ENCODE measurements at regions not wholly inside any gene's neighbourhood (a gene's known extent, or its start where the extent isn't known, plus 50 kb on each side); places are given as distances from the start of the nearest gene placed in this dataset.

DNA sequence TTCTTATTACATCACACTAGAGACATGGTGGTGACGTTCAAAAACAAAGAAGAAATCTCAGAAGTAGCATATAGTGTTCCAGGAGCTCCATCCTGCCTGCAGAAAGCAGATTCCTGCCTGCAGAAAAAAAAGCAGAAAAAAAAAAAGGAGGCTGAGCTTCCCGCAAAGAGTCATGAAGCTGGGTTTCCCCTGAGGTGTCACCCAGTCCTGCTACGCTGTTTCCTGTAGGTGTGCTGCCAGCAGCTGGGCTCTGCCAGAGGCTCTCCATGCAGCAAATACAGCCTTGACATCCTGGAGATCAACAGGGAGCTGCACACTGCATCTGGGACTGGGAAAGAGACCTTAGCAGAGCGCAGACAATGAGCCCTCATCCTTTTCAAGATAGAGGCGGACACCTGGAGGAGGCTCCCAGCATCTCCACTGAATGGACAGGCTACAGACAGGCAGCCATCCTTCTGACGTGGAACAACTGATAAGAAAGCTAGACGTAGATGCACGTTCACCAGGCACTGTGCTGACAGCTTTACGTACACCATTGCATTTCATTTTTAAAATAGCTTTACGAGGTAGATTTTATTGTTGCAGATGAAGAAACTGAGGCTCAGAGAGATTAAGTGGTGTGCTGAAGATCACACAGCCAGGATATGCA, 350.9 kb downstream of the FOXO1 start:
- no peaks in the 10 kb centered on the region for H3K36me3 ChIP-seq (ENCODE audit: insufficient read depth, low read length)
- H3K4me1 ChIP-seq (ENCODE audit: insufficient read depth, low read length), result no peaks in the 10 kb centered on the region
- no peak overlapping the region for H3K27ac ChIP-seq (ENCODE audit: low read depth, low read length)
- no peak overlapping the region for H3K9ac ChIP-seq (ENCODE audit: low read length)
- no peaks in the 10 kb centered on the region for H3K9me3 ChIP-seq (ENCODE audit: low read length)
- H3K4me3 ChIP-seq (ENCODE audit: low read depth in 1 of 2, low read length in 2 of 2), result no peak overlapping the region
- no peaks in the 10 kb centered on the region for H3K27me3 ChIP-seq (ENCODE audit: control insufficient read depth in 1 of 2, insufficient read depth in 2 of 2, low read length in 2 of 2)

DNA sequence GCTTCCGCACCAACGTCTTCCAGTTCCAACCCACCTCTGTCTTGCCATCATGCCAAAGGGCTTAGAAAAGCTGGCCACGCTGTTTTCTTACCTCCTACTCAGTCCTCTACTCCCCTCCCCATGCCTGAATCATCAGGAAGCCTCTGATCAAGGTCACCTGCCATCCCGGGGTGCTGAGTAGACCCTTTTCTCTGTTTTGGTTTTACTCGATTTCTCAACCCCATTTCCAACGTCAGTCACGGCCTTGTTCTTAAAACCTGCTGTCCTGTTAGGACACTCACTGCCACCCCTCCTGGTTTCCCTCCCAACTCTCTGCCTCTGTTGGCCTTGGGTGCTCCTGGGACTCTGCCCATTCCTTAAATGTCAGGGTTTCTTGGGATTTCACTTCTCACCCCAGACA, 350.1 kb downstream of the FOXO1 start:
- Histone ChIP-seq H3K4me3 (ENCODE audit: low read depth in 1 of 2, low read length in 2 of 2) (no peak overlapping the region), H3K9me3 (ENCODE audit: low read length) (no peaks in the 10 kb centered on the region)

DNA sequence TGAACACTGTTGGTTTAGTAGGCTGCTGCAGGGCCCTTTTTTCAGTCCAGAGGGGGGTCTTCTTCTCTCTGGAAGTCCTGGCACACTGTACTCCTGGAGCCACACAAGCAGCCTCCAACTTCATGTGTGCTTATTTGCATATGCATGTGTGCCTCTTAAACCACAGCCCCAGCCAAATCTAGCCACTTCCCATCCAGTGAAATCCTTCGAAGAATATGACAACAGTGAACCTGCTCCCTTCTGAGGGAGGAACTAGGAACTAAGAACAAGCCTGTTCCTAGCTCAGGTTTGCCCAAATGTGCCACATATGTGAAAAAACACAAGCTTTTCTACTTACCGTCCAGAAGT, 348.5 kb downstream of the FOXO1 start:
- no peak overlapping the region for H3K4me3 ChIP-seq (ENCODE audit: low read depth in 1 of 2, low read length in 2 of 2)
- H3K27me3 ChIP-seq (ENCODE audit: control insufficient read depth in 1 of 2, insufficient read depth in 2 of 2, low read length in 2 of 2), result no peaks in the 10 kb centered on the region
- no peak overlapping the region for H3K9ac ChIP-seq (ENCODE audit: low read length)
- H3K27ac ChIP-seq (ENCODE audit: low read depth, low read length), result no peak overlapping the region
- no peaks in the 10 kb centered on the region for H3K4me1 ChIP-seq (ENCODE audit: insufficient read depth, low read length)
- no peaks in the 10 kb centered on the region for H3K36me3 ChIP-seq (ENCODE audit: insufficient read depth, low read length)
- H3K9me3 ChIP-seq (ENCODE audit: low read length), result no peaks in the 10 kb centered on the region

More for the DNA sequence above, 350.1 kb downstream of the FOXO1 start:
- Histone ChIP-seq H3K4me1 (ENCODE audit: insufficient read depth, low read length) (no peaks in the 10 kb centered on the region), H3K36me3 (ENCODE audit: insufficient read depth, low read length) (no peaks in the 10 kb centered on the region), H3K27ac (ENCODE audit: low read depth, low read length) (no peak overlapping the region), H3K27me3 (ENCODE audit: control insufficient read depth in 1 of 2, insufficient read depth in 2 of 2, low read length in 2 of 2) (no peaks in the 10 kb centered on the region), H3K9ac (ENCODE audit: low read length) (no peak overlapping the region)

DNA sequence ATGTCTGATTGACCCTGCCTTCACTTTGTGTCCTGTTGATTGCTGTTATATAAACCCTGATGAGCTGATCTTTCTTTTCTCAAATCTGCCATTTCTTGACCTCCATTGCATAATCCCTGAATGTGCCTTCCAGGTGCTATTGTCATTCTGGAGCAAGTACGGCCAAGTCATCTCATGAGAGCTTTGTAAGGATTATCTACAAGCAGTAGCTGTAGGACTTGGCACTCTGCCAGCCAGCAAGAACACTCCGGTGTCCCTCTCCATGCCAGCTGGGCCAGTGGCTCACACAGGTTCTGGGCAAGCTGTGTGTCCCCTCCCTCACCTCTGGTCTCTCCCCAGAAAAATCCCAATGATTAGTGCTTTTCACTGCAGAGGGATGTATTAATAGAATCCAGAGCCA, 348.1 kb downstream of the FOXO1 start:
- Histone ChIP-seq H3K36me3 (ENCODE audit: insufficient read depth, low read length) (no peaks in the 10 kb centered on the region), H3K27me3 (ENCODE audit: control insufficient read depth in 1 of 2, insufficient read depth in 2 of 2, low read length in 2 of 2) (no peaks in the 10 kb centered on the region), H3K9me3 (ENCODE audit: low read length) (no peaks in the 10 kb centered on the region)

DNA sequence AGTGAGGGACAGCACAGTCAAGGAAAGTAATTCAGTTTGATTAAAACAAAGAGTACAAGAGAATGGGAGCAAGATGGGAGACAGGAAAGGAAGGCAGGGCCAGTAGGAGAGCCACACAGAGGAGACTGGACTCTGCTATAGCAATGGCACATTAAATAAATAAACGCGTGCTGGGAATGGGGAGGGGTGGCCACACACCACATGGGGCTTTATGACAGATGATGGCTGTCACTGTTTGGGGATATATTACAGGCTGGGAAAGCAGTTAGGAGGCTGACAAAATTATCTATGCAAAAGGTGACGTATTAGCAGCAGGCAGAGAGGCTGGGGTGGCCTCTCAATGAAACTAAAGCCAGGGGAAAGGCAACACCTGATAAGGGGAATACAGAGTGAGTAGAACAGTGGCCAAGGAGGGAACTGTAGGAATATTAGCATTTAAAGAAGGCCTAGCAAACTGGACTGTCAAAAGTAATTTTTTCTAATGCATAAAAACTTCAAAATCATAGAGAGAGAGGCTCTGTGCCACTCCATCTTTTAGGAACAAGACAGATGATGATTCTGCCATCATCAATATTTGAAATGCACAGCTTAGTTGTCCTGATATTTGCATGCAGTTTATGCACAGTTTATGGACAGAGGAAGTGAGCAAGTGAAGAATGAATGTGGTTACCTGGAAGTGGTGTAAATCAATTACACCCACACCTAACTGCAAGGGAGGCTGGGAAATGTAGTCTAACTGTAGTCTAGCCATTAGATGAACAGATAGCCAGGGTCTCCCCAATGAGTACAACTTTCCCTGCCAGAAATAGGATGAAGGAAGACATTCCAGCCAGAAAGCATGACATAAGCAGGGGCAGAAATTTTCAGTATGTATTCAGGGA, 346.5 kb downstream of the FOXO1 start:
- Histone ChIP-seq H3K9ac (ENCODE audit: low read length) (no peak overlapping the region), H3K4me3 (ENCODE audit: low read depth in 1 of 2, low read length in 2 of 2) (no peak overlapping the region), H3K27me3 (ENCODE audit: control insufficient read depth in 1 of 2, insufficient read depth in 2 of 2, low read length in 2 of 2) (no peaks in the 10 kb centered on the region), H3K36me3 (ENCODE audit: insufficient read depth, low read length) (no peaks in the 10 kb centered on the region), H3K9me3 (ENCODE audit: low read length) (no peaks in the 10 kb centered on the region), H3K4me1 (ENCODE audit: insufficient read depth, low read length) (no peaks in the 10 kb centered on the region), H3K27ac (ENCODE audit: low read depth, low read length) (no peak overlapping the region)

More for the DNA sequence above, 348.1 kb downstream of the FOXO1 start:
- no peak overlapping the region for H3K9ac ChIP-seq (ENCODE audit: low read length)
- no peaks in the 10 kb centered on the region for H3K4me1 ChIP-seq (ENCODE audit: insufficient read depth, low read length)
- no peak overlapping the region for H3K4me3 ChIP-seq (ENCODE audit: low read depth in 1 of 2, low read length in 2 of 2)
- H3K27ac ChIP-seq (ENCODE audit: low read depth, low read length), result no peak overlapping the region

DNA sequence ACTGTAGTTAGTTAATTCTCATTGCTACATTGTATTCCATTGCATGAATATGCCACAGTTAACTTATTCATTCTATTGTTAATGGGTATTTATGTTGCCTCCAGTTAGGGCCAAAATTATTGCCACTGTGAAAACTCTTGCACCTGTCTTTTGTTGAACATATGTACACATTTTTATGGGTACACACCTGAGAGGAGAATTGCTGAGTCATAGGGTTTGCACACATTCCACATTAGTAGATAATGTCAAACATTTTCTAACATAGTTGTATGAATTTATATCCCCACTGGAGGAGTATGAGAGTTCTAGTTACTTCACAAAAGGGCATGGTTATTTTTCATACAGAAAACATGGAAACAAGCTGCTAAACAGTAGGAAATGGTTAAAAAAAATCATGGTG, 338.4 kb downstream of the FOXO1 start:
- H3K36me3 ChIP-seq (ENCODE audit: insufficient read depth, low read length), result no peaks in the 10 kb centered on the region
- no peak overlapping the region for H3K4me3 ChIP-seq (ENCODE audit: low read depth in 1 of 2, low read length in 2 of 2)
- no peak overlapping the region for H3K9ac ChIP-seq (ENCODE audit: low read length)
- H3K9me3 ChIP-seq (ENCODE audit: low read length), result no peaks in the 10 kb centered on the region
- no peaks in the 10 kb centered on the region for H3K27me3 ChIP-seq (ENCODE audit: control insufficient read depth in 1 of 2, insufficient read depth in 2 of 2, low read length in 2 of 2)
- H3K4me1 ChIP-seq (ENCODE audit: insufficient read depth, low read length), result no peaks in the 10 kb centered on the region
- no peak overlapping the region for H3K27ac ChIP-seq (ENCODE audit: low read depth, low read length)

DNA sequence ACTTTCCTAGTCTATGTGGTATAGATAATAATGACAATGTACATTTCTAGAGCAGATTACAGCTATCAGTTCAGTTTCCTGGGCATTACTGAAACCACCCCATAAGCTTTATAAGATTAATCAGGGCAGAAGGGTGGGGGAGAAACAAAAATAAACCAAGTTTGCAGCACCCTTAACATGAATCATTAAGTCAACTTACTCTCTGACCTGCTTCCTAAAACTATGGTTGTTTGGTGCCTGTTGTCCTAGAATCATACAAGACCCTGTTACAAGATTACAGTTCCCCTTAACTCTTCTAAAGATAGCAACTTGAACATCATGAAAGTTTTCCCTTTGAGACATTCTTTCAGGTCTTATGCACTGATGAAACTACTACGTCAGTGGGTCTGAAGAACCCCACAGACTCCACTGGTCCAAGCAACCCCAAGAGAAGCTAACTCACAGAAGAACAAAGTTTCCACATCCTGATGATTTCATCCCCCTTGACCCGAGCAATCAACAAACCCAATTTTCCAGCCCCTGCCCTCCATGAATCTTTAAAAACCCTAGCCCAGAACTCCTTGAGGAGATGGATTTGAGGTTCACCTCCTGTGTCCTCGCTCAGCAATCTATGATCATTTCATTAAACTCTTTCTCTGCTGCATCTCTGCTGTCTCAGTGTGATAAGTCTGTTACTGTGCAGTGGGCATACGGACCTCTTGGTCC, 336.5 kb downstream of the FOXO1 start:
- no peaks in the 10 kb centered on the region for H3K9me3 ChIP-seq (ENCODE audit: low read length)
- no peak overlapping the region for H3K9ac ChIP-seq (ENCODE audit: low read length)
- no peak overlapping the region for H3K4me3 ChIP-seq (ENCODE audit: low read depth in 1 of 2, low read length in 2 of 2)
- H3K4me1 ChIP-seq (ENCODE audit: insufficient read depth, low read length), result no peaks in the 10 kb centered on the region
- H3K27ac ChIP-seq (ENCODE audit: low read depth, low read length), result no peak overlapping the region
- no peaks in the 10 kb centered on the region for H3K36me3 ChIP-seq (ENCODE audit: insufficient read depth, low read length)
- H3K27me3 ChIP-seq (ENCODE audit: control insufficient read depth in 1 of 2, insufficient read depth in 2 of 2, low read length in 2 of 2), result no peaks in the 10 kb centered on the region

DNA sequence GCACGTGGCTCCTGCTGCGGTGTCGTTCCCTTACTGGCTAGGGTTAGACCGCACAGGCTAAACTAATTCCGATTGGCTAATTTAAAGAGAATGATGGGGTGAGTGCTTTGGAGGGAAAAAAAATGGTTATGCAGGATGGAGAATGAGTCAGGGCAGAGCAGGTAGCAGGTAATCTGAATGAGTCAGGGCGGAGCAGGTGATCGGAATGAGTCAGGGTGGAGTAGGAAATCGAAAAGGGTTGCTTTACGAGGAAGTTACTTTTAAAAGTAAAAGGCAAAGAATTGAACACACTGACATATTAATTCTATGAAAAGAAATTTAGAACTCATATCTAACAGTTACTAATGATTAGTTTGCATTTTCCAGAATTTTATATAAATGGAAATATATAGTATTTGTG, 335.5 kb downstream of the FOXO1 start:
- Histone ChIP-seq H3K4me3 (ENCODE audit: low read depth in 1 of 2, low read length in 2 of 2) (no peak overlapping the region), H3K9ac (ENCODE audit: low read length) (no peak overlapping the region), H3K9me3 (ENCODE audit: low read length) (no peaks in the 10 kb centered on the region), H3K36me3 (ENCODE audit: insufficient read depth, low read length) (no peaks in the 10 kb centered on the region), H3K27ac (ENCODE audit: low read depth, low read length) (no peak overlapping the region), H3K4me1 (ENCODE audit: insufficient read depth, low read length) (no peaks in the 10 kb centered on the region), H3K27me3 (ENCODE audit: control insufficient read depth in 1 of 2, insufficient read depth in 2 of 2, low read length in 2 of 2) (no peaks in the 10 kb centered on the region)

DNA sequence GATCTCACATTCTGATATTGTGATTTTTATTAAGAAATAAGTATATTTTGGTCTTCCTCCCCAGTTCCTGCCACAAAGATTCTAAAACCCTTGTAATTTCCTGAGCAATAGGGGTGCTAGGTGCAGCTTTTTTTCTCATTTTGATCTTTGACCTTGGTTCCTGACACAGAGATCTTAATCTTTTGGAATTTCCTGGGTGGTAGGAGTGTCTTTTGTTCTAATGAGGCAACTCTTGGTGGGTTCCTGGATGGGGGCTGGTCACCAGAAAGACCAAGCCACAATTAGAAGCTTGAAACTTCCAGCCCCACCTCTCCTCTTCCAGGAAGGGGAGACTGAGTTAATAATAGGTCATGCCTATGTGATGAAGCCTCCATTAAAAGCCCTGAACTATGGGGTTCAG, 334.6 kb downstream of the FOXO1 start:
- H3K27me3 ChIP-seq (ENCODE audit: control insufficient read depth in 1 of 2, insufficient read depth in 2 of 2, low read length in 2 of 2), result no peaks in the 10 kb centered on the region
- no peak overlapping the region for H3K27ac ChIP-seq (ENCODE audit: low read depth, low read length)
- no peaks in the 10 kb centered on the region for H3K36me3 ChIP-seq (ENCODE audit: insufficient read depth, low read length)
- H3K9me3 ChIP-seq (ENCODE audit: low read length), result no peaks in the 10 kb centered on the region
- no peak overlapping the region for H3K9ac ChIP-seq (ENCODE audit: low read length)
- no peak overlapping the region for H3K4me3 ChIP-seq (ENCODE audit: low read depth in 1 of 2, low read length in 2 of 2)
- H3K4me1 ChIP-seq (ENCODE audit: insufficient read depth, low read length), result no peaks in the 10 kb centered on the region

DNA sequence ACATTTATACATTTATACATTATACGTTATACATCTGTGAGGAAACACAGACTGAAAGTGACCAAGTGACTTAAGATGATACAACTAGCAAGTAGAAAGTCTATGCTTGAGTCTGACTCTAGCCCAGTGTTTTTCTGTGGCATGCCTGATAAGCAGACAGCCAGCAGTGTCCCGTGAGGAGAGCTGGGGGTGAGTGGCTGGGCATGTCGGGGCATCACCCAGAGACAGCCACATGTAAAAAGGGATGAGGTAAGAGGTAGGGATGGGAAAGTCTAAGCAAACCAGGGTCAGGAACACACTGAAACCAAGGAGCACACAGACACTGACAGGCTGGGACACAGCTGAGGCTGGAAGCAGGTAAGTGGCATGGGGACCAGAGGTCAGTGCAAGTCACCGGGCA, 333.2 kb downstream of the FOXO1 start:
- H3K27me3 ChIP-seq (ENCODE audit: control insufficient read depth in 1 of 2, insufficient read depth in 2 of 2, low read length in 2 of 2), result no peaks in the 10 kb centered on the region
- no peaks in the 10 kb centered on the region for H3K9me3 ChIP-seq (ENCODE audit: low read length)
- H3K4me1 ChIP-seq (ENCODE audit: insufficient read depth, low read length), result no peaks in the 10 kb centered on the region
- H3K36me3 ChIP-seq (ENCODE audit: insufficient read depth, low read length), result no peaks in the 10 kb centered on the region
- H3K4me3 ChIP-seq (ENCODE audit: low read depth in 1 of 2, low read length in 2 of 2), result no peak overlapping the region
- no peak overlapping the region for H3K9ac ChIP-seq (ENCODE audit: low read length)
- no peak overlapping the region for H3K27ac ChIP-seq (ENCODE audit: low read depth, low read length)

DNA sequence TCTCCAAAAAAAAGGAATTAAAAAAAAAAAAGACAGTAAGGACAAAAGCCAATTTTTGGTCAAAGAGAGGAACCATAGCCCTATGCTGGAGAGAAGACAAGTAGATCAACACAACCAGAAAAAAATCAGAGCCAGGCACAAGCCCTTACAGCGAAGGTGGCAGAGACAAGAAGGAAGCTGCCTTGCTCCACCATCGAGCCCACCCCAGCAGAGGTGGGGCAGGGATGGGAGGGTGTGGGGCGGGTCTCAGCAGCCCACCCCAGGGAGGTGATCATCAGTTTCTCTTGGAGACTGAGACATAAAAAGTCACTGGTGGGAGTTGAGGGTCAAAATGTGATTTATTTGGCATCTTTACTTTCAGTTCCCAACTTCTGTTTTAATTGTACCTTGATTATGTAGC, 332.4 kb downstream of the FOXO1 start:
- Histone ChIP-seq H3K4me1 (ENCODE audit: insufficient read depth, low read length) (no peaks in the 10 kb centered on the region), H3K36me3 (ENCODE audit: insufficient read depth, low read length) (no peaks in the 10 kb centered on the region), H3K27ac (ENCODE audit: low read depth, low read length) (no peak overlapping the region), H3K9ac (ENCODE audit: low read length) (no peak overlapping the region), H3K27me3 (ENCODE audit: control insufficient read depth in 1 of 2, insufficient read depth in 2 of 2, low read length in 2 of 2) (no peaks in the 10 kb centered on the region), H3K9me3 (ENCODE audit: low read length) (no peaks in the 10 kb centered on the region), H3K4me3 (ENCODE audit: low read depth in 1 of 2, low read length in 2 of 2) (no peak overlapping the region)

All from muscle layer of colon (tissue), 2 donors.